ENCODE measurements at regions not wholly inside any gene's neighbourhood (a gene's known extent, or its start where the extent isn't known, plus 50 kb on each side); places are given as distances from the start of the nearest gene placed in this dataset.

DNA sequence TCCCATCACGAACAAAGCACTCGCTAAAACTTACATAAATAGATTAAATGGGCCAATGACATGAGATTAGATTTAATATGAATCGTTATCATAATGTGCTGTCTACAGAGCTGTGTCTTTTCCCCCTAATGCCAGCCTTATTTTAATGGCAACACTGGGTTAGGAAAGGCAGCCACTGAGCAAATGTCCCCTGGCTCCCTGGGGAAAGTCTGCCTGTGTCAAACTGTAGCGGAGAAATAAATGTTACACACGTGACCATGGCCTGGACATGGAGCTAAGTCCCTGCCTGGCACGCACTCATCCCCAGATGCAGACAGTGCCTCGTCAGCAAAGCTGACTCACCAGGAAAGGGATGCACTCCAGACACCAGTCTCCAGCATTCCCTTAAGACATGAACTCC is 61.3 kb upstream of the SDK2 start:
- H3K27ac Mint-ChIP-seq, result no peak overlapping the region
- 80% methylated on average over 4 of the region's 7 CpGs for WGBS (ENCODE audit: insufficient coverage)
- intact Hi-C loops (cut with micrococcal nuclease), result no loop called here
- H3K9me3 Mint-ChIP-seq (ENCODE audit: insufficient read depth), result peaks cover 5% of the 10 kb centered on the region
- Histone ChIP-seq H2AFZ (ENCODE audit: insufficient read depth, low read depth, low read length, poor library complexity, severe bottlenecking) (no peak overlapping the region), H3K79me2 (ENCODE audit: control insufficient read depth, insufficient read depth, low read length) (no peaks in the 10 kb centered on the region), H4K20me1 (ENCODE audit: control insufficient read depth, insufficient read depth, low read length, poor library complexity, severe bottlenecking) (no peaks in the 10 kb centered on the region), H3K4me1 (ENCODE audit: control insufficient read depth in 2 of 2, insufficient read depth in 2 of 2, low read length in 2 of 2) (peaks cover 4 to 7% of the 10 kb centered on the region in 2 donors), H3K4me3 (ENCODE audit: control extremely low read depth in 1 of 5, extremely low read depth in 1 of 5, insufficient read depth in 1 of 5, low read depth in 2 of 5, low read length in 4 of 5) (no peak overlapping the region), H3K4me2 (replicated peaks; ENCODE audit: low read depth, low read length, poor library complexity, severe bottlenecking) (no peak overlapping the region), H3K9me3 (ENCODE audit: control extremely low read depth in 1 of 3, control insufficient read depth in 2 of 3, insufficient read depth in 1 of 3, low read length in 2 of 3) (peaks cover 0 to 4% (median 0%) of the 10 kb centered on the region in 3 donors), H3K27ac (ENCODE audit: low read length in 2 of 2) (no peak overlapping the region), H3K36me3 (replicated peaks in 1 of 2; ENCODE audit: control extremely low read depth in 1 of 2, control insufficient read depth in 1 of 2, extremely low read depth in 1 of 2, insufficient read depth in 2 of 2, low read length in 1 of 2) (no peaks in the 10 kb centered on the region), H3K9ac (ENCODE audit: low read length) (no peak overlapping the region), H3K27me3 (replicated peaks in 1 of 4; ENCODE audit: control extremely low read depth in 1 of 4, control insufficient read depth in 3 of 4, insufficient read depth in 4 of 4, low read length in 3 of 4) (peaks cover 0 to 9% (median 0%) of the 10 kb centered on the region in 4 experiments)
- no peak for DNase-seq
- ChIA-PET POLR2A (no interaction called here), CTCF (no interaction called here)
- peaks cover 23% of the 10 kb centered on the region for H3K27me3 Mint-ChIP-seq
- H3K4me3 Mint-ChIP-seq, result no peak overlapping the region
- no peak for ATAC-seq (ENCODE audit: low read depth)
- no peak for TF ChIP-seq EZH2 (IDR thresholded peaks at IDR 0.05; ENCODE audit: borderline replicate concordance, insufficient read depth, low read depth, low read length, poor library complexity, severe bottlenecking)
- TF ChIP-seq, protein P1, sequence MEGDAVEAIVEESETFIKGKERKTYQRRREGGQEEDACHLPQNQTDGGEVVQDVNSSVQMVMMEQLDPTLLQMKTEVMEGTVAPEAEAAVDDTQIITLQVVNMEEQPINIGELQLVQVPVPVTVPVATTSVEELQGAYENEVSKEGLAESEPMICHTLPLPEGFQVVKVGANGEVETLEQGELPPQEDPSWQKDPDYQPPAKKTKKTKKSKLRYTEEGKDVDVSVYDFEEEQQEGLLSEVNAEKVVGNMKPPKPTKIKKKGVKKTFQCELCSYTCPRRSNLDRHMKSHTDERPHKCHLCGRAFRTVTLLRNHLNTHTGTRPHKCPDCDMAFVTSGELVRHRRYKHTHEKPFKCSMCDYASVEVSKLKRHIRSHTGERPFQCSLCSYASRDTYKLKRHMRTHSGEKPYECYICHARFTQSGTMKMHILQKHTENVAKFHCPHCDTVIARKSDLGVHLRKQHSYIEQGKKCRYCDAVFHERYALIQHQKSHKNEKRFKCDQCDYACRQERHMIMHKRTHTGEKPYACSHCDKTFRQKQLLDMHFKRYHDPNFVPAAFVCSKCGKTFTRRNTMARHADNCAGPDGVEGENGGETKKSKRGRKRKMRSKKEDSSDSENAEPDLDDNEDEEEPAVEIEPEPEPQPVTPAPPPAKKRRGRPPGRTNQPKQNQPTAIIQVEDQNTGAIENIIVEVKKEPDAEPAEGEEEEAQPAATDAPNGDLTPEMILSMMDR (IDR thresholded peaks at IDR 0.05), result no peak
- peaks cover 5% of the 10 kb centered on the region for H3K4me1 Mint-ChIP-seq

DNA sequence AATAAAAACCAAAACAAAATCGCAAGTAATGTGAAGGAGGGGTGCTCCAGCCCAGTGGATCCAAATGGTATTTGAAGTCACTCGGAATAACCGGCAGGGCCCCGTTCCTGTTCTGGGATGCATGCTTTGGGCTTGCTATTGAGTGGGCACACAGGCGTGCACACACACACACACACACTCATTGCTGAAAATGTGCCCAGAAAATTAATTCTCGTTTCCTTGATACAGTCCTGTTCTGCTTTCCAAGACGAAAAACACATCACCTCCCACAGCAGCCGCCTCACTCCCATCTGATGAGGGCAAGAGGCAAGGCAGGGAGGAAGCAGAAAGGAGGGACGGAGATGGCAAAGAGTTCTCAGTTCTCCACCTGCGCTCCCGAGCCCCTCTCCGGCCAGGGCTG is 62.2 kb upstream of the SDK2 start:
- peaks cover 23% of the 10 kb centered on the region for H3K27me3 Mint-ChIP-seq
- no peak for ATAC-seq (ENCODE audit: low read depth)
- H3K36me3 ChIP-seq (replicated peaks in 1 of 2; ENCODE audit: control extremely low read depth in 1 of 2, control insufficient read depth in 1 of 2, extremely low read depth in 1 of 2, insufficient read depth in 2 of 2, low read length in 1 of 2), result no peaks in the 10 kb centered on the region
- TF ChIP-seq EZH2 (IDR thresholded peaks at IDR 0.05; ENCODE audit: borderline replicate concordance, insufficient read depth, low read depth, low read length, poor library complexity, severe bottlenecking), result no peak
- TF ChIP-seq, protein P1 (IDR thresholded peaks at IDR 0.05), result no peak
- H3K4me3 ChIP-seq (ENCODE audit: control extremely low read depth in 1 of 5, extremely low read depth in 1 of 5, insufficient read depth in 1 of 5, low read depth in 2 of 5, low read length in 4 of 5), result no peak overlapping the region
- no peak overlapping the region for H3K4me2 ChIP-seq (replicated peaks; ENCODE audit: low read depth, low read length, poor library complexity, severe bottlenecking)
- no peak overlapping the region for H3K4me3 Mint-ChIP-seq
- intact Hi-C loops (cut with micrococcal nuclease), result no loop called here
- no peaks in the 10 kb centered on the region for H4K20me1 ChIP-seq (ENCODE audit: control insufficient read depth, insufficient read depth, low read length, poor library complexity, severe bottlenecking)
- no peak overlapping the region for H3K27ac Mint-ChIP-seq
- ChIA-PET CTCF (interaction anchor here (7.9 kb wide), 1 partner anchor 277 kb away, joined by 153 read pairs; no protein-coding TSS in a partner anchor), POLR2A (no interaction called here)
- no peak overlapping the region for H3K9ac ChIP-seq (ENCODE audit: low read length)
- DNase-seq, result no peak
- 95% methylated on average over 8 of the region's 12 CpGs for WGBS (ENCODE audit: insufficient coverage)
- H3K9me3 Mint-ChIP-seq (ENCODE audit: insufficient read depth), result peaks cover 5% of the 10 kb centered on the region
- H3K4me1 ChIP-seq (ENCODE audit: control insufficient read depth in 2 of 2, insufficient read depth in 2 of 2, low read length in 2 of 2), result peaks cover 12 to 16% of the 10 kb centered on the region in 2 donors
- no peak overlapping the region for H2AFZ ChIP-seq (ENCODE audit: insufficient read depth, low read depth, low read length, poor library complexity, severe bottlenecking)
- peaks cover 0 to 9% (median 0%) of the 10 kb centered on the region in 4 experiments for H3K27me3 ChIP-seq (replicated peaks in 1 of 4; ENCODE audit: control extremely low read depth in 1 of 4, control insufficient read depth in 3 of 4, insufficient read depth in 4 of 4, low read length in 3 of 4)
- H3K27ac ChIP-seq (ENCODE audit: low read length in 2 of 2), result no peak overlapping the region
- H3K9me3 ChIP-seq (ENCODE audit: control extremely low read depth in 1 of 3, control insufficient read depth in 2 of 3, insufficient read depth in 1 of 3, low read length in 2 of 3), result peaks cover 0 to 4% (median 0%) of the 10 kb centered on the region in 3 donors
- peaks cover 12% of the 10 kb centered on the region for H3K4me1 Mint-ChIP-seq
- no peaks in the 10 kb centered on the region for H3K79me2 ChIP-seq (ENCODE audit: control insufficient read depth, insufficient read depth, low read length)

All from B cell (primary cell).